HepG2 (cell line): ENCODE measurements at regions not wholly inside any gene's neighbourhood (a gene's known extent, or its start where the extent isn't known, plus 50 kb on each side); places are given as distances from the start of the nearest gene placed in this dataset.

Experiments used
- ATAC-seq: fragments of 200-7000 bp; cut with Tn5 transposase; 3 replicates; pipeline ENCODE4 v1.9.1; 2020; ENCODE audit warnings: mild to moderate bottlenecking, moderate library complexity
- BruUV-seq: library from RNA; stranded (reverse); fragments of 400-500 nt; replicated peaks from 2 replicates; lab custom pipeline; 2021; lab: Mats Ljungman, UMichigan
- CTCF ChIA-PET: fragments of 300-600 bp; formaldehyde crosslinking; extraction: SDS; loops from one replicate; lab custom pipeline; 2021; ENCODE audit warnings: low total read pairs, inconsistent platforms, low intra/inter-chr PET ratio; lab: Yijun Ruan, JAX
- POLR2A ChIA-PET: fragments of 350-600 bp; sonication (Branson Sonifier 250); formaldehyde crosslinking; loops from one replicate; lab custom pipeline; 2020; ENCODE audit warnings: antibody characterized with exemption, inconsistent platforms; lab: Yijun Ruan, JAX
- DNase-seq: peaks from one replicate; pipeline ENCODE4 v3.0.0-alpha.2; 2015; ENCODE audit warnings: low spot score
- FAIRE-seq: peaks from 3 replicates; lab custom pipeline; 2011; peaks lifted over from hg19 to GRCh38; lab: Jason Lieb, UNC
- H2AFZ ChIP-seq: one replicate; pipeline ENCODE4 v1.6.1; 2011; ENCODE audit warnings: low read length, inconsistent platforms
- H3K27ac ChIP-seq: fragments of 300-600 bp; 3 replicates; pipeline ENCODE4 v1.8.0; 2011; ENCODE audit warnings: mixed run types, mild to moderate bottlenecking, mixed read lengths, low read length, inconsistent platforms; ENCODE audit not compliant: insufficient read depth; ENCODE audit errors: extremely low read length
- H3K27me3 ChIP-seq, 2 experiments: fragments of 200-600 bp in 1 of 2; 2 replicates in 1 of 2; 3 replicates in 1 of 2; pipeline versions ENCODE4 v1.6.0 to v1.8.0; 2011; ENCODE audit warnings: low read length in 2 of 2, mild to moderate bottlenecking in 2 of 2, moderate library complexity in 2 of 2, inconsistent platforms in 1 of 2; ENCODE audit not compliant: insufficient read depth in 2 of 2, control insufficient read depth in 1 of 2
- H3K36me3 ChIP-seq, 2 experiments: fragments of 200-600 bp in 1 of 2; replicated peaks in 1 of 2; 2 replicates in 1 of 2; 3 replicates in 1 of 2; pipeline versions ENCODE4 v1.5.1 to v1.8.0; 2011; ENCODE audit warnings: low read length in 2 of 2, inconsistent platforms in 1 of 2; ENCODE audit not compliant: insufficient read depth in 2 of 2, control insufficient read depth in 1 of 2
- H3K4me1 ChIP-seq: 2 replicates; pipeline ENCODE4 v1.5.1; 2012; ENCODE audit warnings: low read length, inconsistent platforms; ENCODE audit not compliant: insufficient read depth
- H3K4me2 ChIP-seq: 2 replicates; pipeline ENCODE4 v1.6.0; 2011; ENCODE audit warnings: low read depth, low read length, inconsistent platforms
- H3K4me3 ChIP-seq, 3 experiments: fragments of 200-600 bp in 1 of 3; sonication (generic), shearing (Covaris generic) in 1 of 3; replicated peaks in 1 of 3; 2 replicates each; pipeline ENCODE4 v1.5.1; 2011 to 2016; ENCODE audit warnings: low read length in 3 of 3, inconsistent platforms in 2 of 3, low read depth in 2 of 3, mild to moderate bottlenecking in 2 of 3, control low read depth in 1 of 3, mixed read lengths in 1 of 3; ENCODE audit not compliant: insufficient read depth in 1 of 3
- H3K79me2 ChIP-seq: one replicate; pipeline ENCODE4 v1.6.1; 2011; ENCODE audit warnings: low read length, inconsistent platforms; ENCODE audit not compliant: insufficient read depth
- H3K9ac ChIP-seq: 2 replicates; pipeline ENCODE4 v1.6.0; 2011; ENCODE audit warnings: mild to moderate bottlenecking, low read depth, low read length, inconsistent platforms; ENCODE audit not compliant: insufficient read depth
- H3K9me3 ChIP-seq: 2 replicates; pipeline ENCODE4 v1.5.1; 2012; ENCODE audit warnings: mild to moderate bottlenecking, low read length
- H4K20me1 ChIP-seq: 2 replicates; pipeline ENCODE4 v1.6.0; 2011; ENCODE audit warnings: inconsistent platforms, mild to moderate bottlenecking, low read length, moderate library complexity; ENCODE audit not compliant: insufficient read depth
- FOXJ3 ChIP-seq: sonication (generic); formaldehyde crosslinking; IDR thresholded peaks from 2 replicates; pipeline ENCODE4 v1.4.0; 2020; ENCODE audit warnings: missing genetic modification reagents, mild to moderate bottlenecking, borderline replicate concordance
- HDAC6 ChIP-seq: fragments of 200-600 bp; sonication (generic); IDR thresholded peaks from 2 replicates; pipeline ENCODE4 v1.7.0; 2017; ENCODE audit warnings: mild to moderate bottlenecking, antibody characterized with exemption, low read length, low read depth
- HMG20B ChIP-seq: conservative IDR thresholded peaks from 2 replicates; pipeline ENCODE4 v1.6.1; 2016; ENCODE audit warnings: missing genetic modification reagents, missing compliant biosample characterization
- KLF15 ChIP-seq: sonication (generic); formaldehyde crosslinking; IDR thresholded peaks from 2 replicates; pipeline ENCODE4 v1.8.1; 2023; ENCODE audit warnings: borderline replicate concordance, mild to moderate bottlenecking, inconsistent platforms, missing genetic modification reagents, mixed read lengths
- KLF9 ChIP-seq: IDR thresholded peaks from 2 replicates; pipeline ENCODE4 v1.6.1; 2016; ENCODE audit warnings: low read depth
- MAFG ChIP-seq: sonication (generic); formaldehyde crosslinking; IDR thresholded peaks from 2 replicates; pipeline ENCODE4 v1.5.1; 2020; ENCODE audit warnings: mild to moderate bottlenecking, missing genetic modification reagents
- MTF2 ChIP-seq: sonication (generic); formaldehyde crosslinking; IDR thresholded peaks from 2 replicates; pipeline ENCODE4 v1.5.0; 2020; ENCODE audit warnings: missing genetic modification reagents, borderline replicate concordance
- RELA ChIP-seq: sonication (generic); formaldehyde crosslinking; IDR thresholded peaks from 2 replicates; pipeline ENCODE4 v1.4.0; 2020; ENCODE audit warnings: missing genetic modification reagents
- ZBTB3 ChIP-seq: sonication (generic); formaldehyde crosslinking; IDR thresholded peaks from 2 replicates; pipeline ENCODE4 v1.4.0; 2020; ENCODE audit warnings: low read depth, mild to moderate bottlenecking, moderate library complexity, missing genetic modification reagents, borderline replicate concordance
- ZFP1 ChIP-seq: IDR thresholded peaks from 2 replicates; pipeline ENCODE4 v1.6.1; 2016
- ZNF264 ChIP-seq: sonication (generic); formaldehyde crosslinking; IDR thresholded peaks from 2 replicates; pipeline ENCODE4 v1.4.0; 2020; ENCODE audit warnings: missing genetic modification reagents
- ZNF577 ChIP-seq: sonication (generic); formaldehyde crosslinking; IDR thresholded peaks from 2 replicates; pipeline ENCODE4 v1.4.0; 2020; ENCODE audit warnings: mild to moderate bottlenecking, low read depth, missing genetic modification reagents, borderline replicate concordance
- ZNF770 ChIP-seq: sonication (generic); formaldehyde crosslinking; IDR thresholded peaks from 2 replicates; pipeline ENCODE4 v1.5.0; 2020; ENCODE audit warnings: mild to moderate bottlenecking, missing genetic modification reagents
- WGBS: methylation state at CpG from one replicate; pipeline ENCODE4 v1.1.6; 2017; ENCODE audit warnings: low lambda C conversion rate; 5-methylcytosine and 5-hydroxymethylcytosine counted together
- in situ Hi-C: cut with HindIII; loops from 2 replicates; pipeline ENCODE4 v1.10.0; 2017; ENCODE audit warnings: low pct_unique_long_range_greater_than_20kb; ENCODE audit not compliant: extremely low pct_ligation_motif_present
- intact Hi-C: fragments of 100-400 bp; cut with micrococcal nuclease; formaldehyde crosslinking; loops from one replicate; pipeline ENCODE4 v1.10.0; 2022; ENCODE audit not compliant: unreplicated experiment
- TF ChIP-seq, protein P1 (sequence below): sonication (generic); formaldehyde crosslinking; IDR thresholded peaks from 2 replicates; pipeline ENCODE4 v1.9.0; 2021; ENCODE audit warnings: missing genetic modification reagents, mild to moderate bottlenecking, borderline replicate concordance

- BruUV-seq, result no TSS peak
These were observed 373.3 kb downstream of the GBE1 start for GRCh38 chr3:81388191-81388590.

More at GRCh38 chr3:81388191-81388590, 373.3 kb downstream of the GBE1 start:
- FAIRE-seq (no peak), ATAC-seq (no peak), DNase-seq (no peak)
- no peak overlapping the region for H3K4me3 ChIP-seq
- intact Hi-C loops, result no loop called here
- H3K4me2 ChIP-seq, result no peak overlapping the region
- no peaks in the 10 kb centered on the region for H4K20me1 ChIP-seq
- H3K27ac ChIP-seq, result no peak overlapping the region
- H2AFZ ChIP-seq, result no peak overlapping the region
- no peaks in the 10 kb centered on the region for H3K36me3 ChIP-seq
- H3K9ac ChIP-seq, result no peak overlapping the region
- WGBS, result 1% methylated on average over 4 of the region's 4 CpGs
- ChIA-PET POLR2A (no interaction called here), CTCF (no interaction called here)
- no peaks in the 10 kb centered on the region for H3K9me3 ChIP-seq
- in situ Hi-C loops, result no loop called here
- H3K27me3 ChIP-seq, result no peaks in the 10 kb centered on the region
- no peak for TF ChIP-seq MAFG (CRISPR knock-in tag)
- no peak for TF ChIP-seq FOXJ3 (CRISPR knock-in tag)
- TF ChIP-seq ZBTB3 (CRISPR knock-in tag), result no peak
- TF ChIP-seq ZFP1 (CRISPR knock-in tag), result no peak
- no peak for TF ChIP-seq KLF9 (CRISPR knock-in tag)
- TF ChIP-seq, protein P1, sequence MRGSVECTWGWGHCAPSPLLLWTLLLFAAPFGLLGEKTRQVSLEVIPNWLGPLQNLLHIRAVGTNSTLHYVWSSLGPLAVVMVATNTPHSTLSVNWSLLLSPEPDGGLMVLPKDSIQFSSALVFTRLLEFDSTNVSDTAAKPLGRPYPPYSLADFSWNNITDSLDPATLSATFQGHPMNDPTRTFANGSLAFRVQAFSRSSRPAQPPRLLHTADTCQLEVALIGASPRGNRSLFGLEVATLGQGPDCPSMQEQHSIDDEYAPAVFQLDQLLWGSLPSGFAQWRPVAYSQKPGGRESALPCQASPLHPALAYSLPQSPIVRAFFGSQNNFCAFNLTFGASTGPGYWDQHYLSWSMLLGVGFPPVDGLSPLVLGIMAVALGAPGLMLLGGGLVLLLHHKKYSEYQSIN (CRISPR knock-in tag), result no peak
- no peak for TF ChIP-seq ZNF264 (CRISPR knock-in tag)
- no peak for TF ChIP-seq HDAC6
- TF ChIP-seq ZNF577 (CRISPR knock-in tag), result no peak
- no peak for TF ChIP-seq ZNF770
- no peak for TF ChIP-seq RELA
- no peak for TF ChIP-seq HMG20B
- TF ChIP-seq KLF15 (CRISPR knock-in tag), result no peak
- TF ChIP-seq MTF2 (CRISPR knock-in tag), result no peak
- H3K4me1 ChIP-seq, result no peaks in the 10 kb centered on the region
- H3K79me2 ChIP-seq, result no peaks in the 10 kb centered on the region
